Calu3 (cell line): ENCODE measurements at regions not wholly inside any gene's neighbourhood (a gene's known extent, or its start where the extent isn't known, plus 50 kb on each side); places are given as distances from the start of the nearest gene placed in this dataset.

ENCODE experiments used
- BruUV-seq: library from RNA; stranded (reverse); fragments of 400-500 nt; replicated peaks from 2 replicates; lab custom pipeline; 2021; lab: Mats Ljungman, UMichigan
- CTCF ChIA-PET: fragments of 300-600 bp; sonication (Branson Sonifier 250); formaldehyde crosslinking; loops from one replicate; lab custom pipeline; 2022; ENCODE audit warnings: antibody characterized with exemption; lab: Charles Lee
- DNase-seq: peaks from one replicate; pipeline ENCODE4 v3.0.0; 2022
- H3K27ac Mint-ChIP-seq: one replicate; pipeline ENCODE4 v1.8.0; 2022; ENCODE audit warnings: mixed read lengths; ENCODE audit not compliant: unreplicated experiment
- H3K27me3 Mint-ChIP-seq: one replicate; pipeline ENCODE4 v1.8.0; 2022; ENCODE audit warnings: mixed read lengths; ENCODE audit not compliant: unreplicated experiment
- H3K36me3 Mint-ChIP-seq: one replicate; pipeline ENCODE4 v1.8.0; 2022; ENCODE audit warnings: mild to moderate bottlenecking, moderate library complexity, mixed read lengths; ENCODE audit not compliant: insufficient read depth, unreplicated experiment
- H3K4me1 Mint-ChIP-seq: one replicate; pipeline ENCODE4 v1.8.0; 2022; ENCODE audit warnings: mild to moderate bottlenecking, low read depth, mixed read lengths; ENCODE audit not compliant: unreplicated experiment
- H3K4me3 Mint-ChIP-seq: one replicate; pipeline ENCODE4 v1.8.0; 2022; ENCODE audit warnings: mild to moderate bottlenecking, low read depth, moderate library complexity, mixed read lengths; ENCODE audit not compliant: unreplicated experiment
- H3K9me3 Mint-ChIP-seq: one replicate; pipeline ENCODE4 v1.8.0; 2022; ENCODE audit warnings: low read depth, mixed read lengths; ENCODE audit not compliant: unreplicated experiment
- CTCF ChIP-seq: fragments of 200-600 bp; IDR thresholded peaks from one replicate; pipeline ENCODE4 v1.8.0; 2022; ENCODE audit warnings: antibody characterized with exemption; ENCODE audit not compliant: unreplicated experiment
- intact Hi-C: fragments of 100-400 bp; cut with micrococcal nuclease; formaldehyde crosslinking; loops from one replicate; pipeline ENCODE4 v1.10.0; 2022; ENCODE audit not compliant: unreplicated experiment

GRCh38 chr2:128563348-128563687 is 244.7 kb upstream of the HS6ST1 start:
- Mint-ChIP-seq H3K27ac (no peak overlapping the region), H3K4me1 (no peaks in the 10 kb centered on the region), H3K4me3 (no peak overlapping the region), H3K9me3 (no peaks in the 10 kb centered on the region), H3K27me3 (no peaks in the 10 kb centered on the region), H3K36me3 (no peaks in the 10 kb centered on the region)
- no peak for TF ChIP-seq CTCF
- CTCF ChIA-PET = no interaction called here
- no TSS peak for BruUV-seq
- no peak for DNase-seq
- intact Hi-C loops = no loop called here

- no peaks in the 10 kb centered on the region for H3K36me3 Mint-ChIP-seq
- H3K27ac Mint-ChIP-seq = no peak overlapping the region
- H3K9me3 Mint-ChIP-seq = no peaks in the 10 kb centered on the region
- H3K27me3 Mint-ChIP-seq = no peaks in the 10 kb centered on the region
- intact Hi-C loops = no loop called here
- H3K4me1 Mint-ChIP-seq = no peaks in the 10 kb centered on the region
- no peak for TF ChIP-seq CTCF
- CTCF ChIA-PET = interaction anchor here (0.7 kb wide), 1 partner anchor 68 kb away, joined by 3 read pairs; no protein-coding TSS in a partner anchor
- no peak for DNase-seq
- no peak overlapping the region for H3K4me3 Mint-ChIP-seq
- no TSS peak for BruUV-seq
These were observed 245.5 kb upstream of the HS6ST1 start for GRCh38 chr2:128564131-128564530.

DNA sequence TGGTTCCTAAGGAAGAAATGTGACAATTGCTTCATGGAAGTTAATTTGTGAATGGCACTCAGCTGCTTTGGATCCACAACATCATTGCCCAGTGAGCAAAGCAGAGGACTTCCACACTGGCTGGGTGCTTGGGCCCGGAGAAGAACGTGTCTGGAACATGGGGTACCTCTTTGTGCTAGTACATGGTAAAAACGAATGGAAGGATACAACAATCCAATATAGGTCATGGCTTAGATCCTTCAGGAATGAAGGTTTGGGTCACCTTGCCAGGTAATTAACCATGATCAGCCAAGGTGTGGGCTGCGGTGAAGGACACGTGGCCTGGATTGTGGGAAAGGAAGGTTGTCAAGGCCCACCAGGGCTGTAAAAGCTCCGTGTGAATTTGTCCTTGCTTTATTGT is 245.9 kb upstream of the HS6ST1 start:
- Mint-ChIP-seq H3K4me1 (no peaks in the 10 kb centered on the region), H3K9me3 (no peaks in the 10 kb centered on the region), H3K36me3 (no peaks in the 10 kb centered on the region), H3K4me3 (no peak overlapping the region), H3K27me3 (no peaks in the 10 kb centered on the region), H3K27ac (no peak overlapping the region)
- intact Hi-C loops = no loop called here
- CTCF ChIA-PET = no interaction called here
- DNase-seq = no peak
- no peak for TF ChIP-seq CTCF
- BruUV-seq = no TSS peak

- DNase-seq = no peak
- no peaks in the 10 kb centered on the region for H3K36me3 Mint-ChIP-seq
- H3K4me1 Mint-ChIP-seq = no peaks in the 10 kb centered on the region
- H3K4me3 Mint-ChIP-seq = no peak overlapping the region
- CTCF ChIA-PET = interaction anchor here (0.7 kb wide), 2 partner anchors 32 to 65 kb away, joined by 3 to 4 read pairs; no protein-coding TSS in a partner anchor
- TF ChIP-seq CTCF = no peak
- no peaks in the 10 kb centered on the region for H3K9me3 Mint-ChIP-seq
- peaks cover 5% of the 10 kb centered on the region for H3K27me3 Mint-ChIP-seq
- no peak overlapping the region for H3K27ac Mint-ChIP-seq
- intact Hi-C loops = no loop called here
- BruUV-seq = no TSS peak
These were observed 246.8 kb upstream of the HS6ST1 start for GRCh38 chr2:128565441-128565840.

GRCh38 chr2:128566671-128567070 is 248.0 kb upstream of the HS6ST1 start:
- intact Hi-C loops = no loop called here
- Mint-ChIP-seq H3K4me3 (no peak overlapping the region), H3K27me3 (peaks cover 18% of the 10 kb centered on the region), H3K36me3 (no peaks in the 10 kb centered on the region), H3K9me3 (no peaks in the 10 kb centered on the region), H3K4me1 (no peaks in the 10 kb centered on the region), H3K27ac (no peak overlapping the region)
- no peak for DNase-seq
- CTCF ChIA-PET = no interaction called here
- no TSS peak for BruUV-seq
- no peak for TF ChIP-seq CTCF
